Osteoblast (primary cell): ENCODE measurements at regions not wholly inside any gene's neighbourhood (a gene's known extent, or its start where the extent isn't known, plus 50 kb on each side); places are given as distances from the start of the nearest gene placed in this dataset.

ENCODE experiments used
- DNase-seq: peaks from one replicate; pipeline ENCODE4 v3.0.0; 2011; ENCODE audit warnings: low spot score, mixed read lengths; ENCODE audit not compliant: insufficient read length; ENCODE audit errors: missing footprints
- H2AFZ ChIP-seq: 2 replicates; pipeline ENCODE4 v1.6.0; 2011; ENCODE audit warnings: mild to moderate bottlenecking, low read length
- H3K27ac ChIP-seq: 2 replicates; pipeline ENCODE4 v1.5.1; 2011; ENCODE audit warnings: mild to moderate bottlenecking, low read depth, low read length, moderate library complexity
- H3K27me3 ChIP-seq: 2 replicates; pipeline ENCODE4 v1.6.0; 2012; ENCODE audit warnings: mild to moderate bottlenecking, control low read depth, inconsistent platforms, low read length, moderate library complexity; ENCODE audit not compliant: insufficient read depth
- H3K36me3 ChIP-seq: 2 replicates; pipeline ENCODE4 v1.5.1; 2011; ENCODE audit warnings: mild to moderate bottlenecking, low read length, control low read depth, moderate library complexity; ENCODE audit not compliant: insufficient read depth
- H3K4me1 ChIP-seq: 2 replicates; pipeline ENCODE4 v1.5.1; 2011; ENCODE audit warnings: mild to moderate bottlenecking, low read length, control low read depth, moderate library complexity; ENCODE audit not compliant: insufficient read depth
- H3K4me2 ChIP-seq: 2 replicates; pipeline ENCODE4 v1.6.0; 2011; ENCODE audit warnings: mild to moderate bottlenecking, low read length; ENCODE audit not compliant: insufficient read depth
- H3K4me3 ChIP-seq: fragments of 200-600 bp; sonication (generic); 3 replicates; pipeline ENCODE4 v1.5.1; 2012; ENCODE audit warnings: mild to moderate bottlenecking, low read length, inconsistent platforms; ENCODE audit not compliant: insufficient read depth
- H3K79me2 ChIP-seq: 2 replicates; pipeline ENCODE4 v1.6.0; 2012; ENCODE audit warnings: mild to moderate bottlenecking, low read length, control low read depth, inconsistent platforms; ENCODE audit not compliant: insufficient read depth
- H3K9me3 ChIP-seq: 2 replicates; pipeline ENCODE4 v1.5.1; 2011; ENCODE audit warnings: low read depth, low read length, control low read depth
- H4K20me1 ChIP-seq: 2 replicates; pipeline ENCODE4 v1.6.0; 2012; ENCODE audit warnings: mild to moderate bottlenecking, low read length, control low read depth; ENCODE audit not compliant: insufficient read depth
- TF ChIP-seq, protein P1 (sequence below): IDR thresholded peaks from 2 replicates; pipeline ENCODE4 v1.5.1; 2011; ENCODE audit warnings: mild to moderate bottlenecking, low read depth, low read length, moderate library complexity; ENCODE audit errors: extremely low read depth

GRCh38 chr10:131021969-131022368 lies 289.6 kb downstream of the TCERG1L start:
- no peak overlapping the region for H3K4me3 ChIP-seq
- H3K27me3 ChIP-seq: no peaks in the 10 kb centered on the region
- H3K27ac ChIP-seq: no peak overlapping the region
- no peak overlapping the region for H3K4me2 ChIP-seq
- no peaks in the 10 kb centered on the region for H3K79me2 ChIP-seq
- no peaks in the 10 kb centered on the region for H3K36me3 ChIP-seq
- no peaks in the 10 kb centered on the region for H3K4me1 ChIP-seq
- no peak for DNase-seq
- TF ChIP-seq, protein P1, sequence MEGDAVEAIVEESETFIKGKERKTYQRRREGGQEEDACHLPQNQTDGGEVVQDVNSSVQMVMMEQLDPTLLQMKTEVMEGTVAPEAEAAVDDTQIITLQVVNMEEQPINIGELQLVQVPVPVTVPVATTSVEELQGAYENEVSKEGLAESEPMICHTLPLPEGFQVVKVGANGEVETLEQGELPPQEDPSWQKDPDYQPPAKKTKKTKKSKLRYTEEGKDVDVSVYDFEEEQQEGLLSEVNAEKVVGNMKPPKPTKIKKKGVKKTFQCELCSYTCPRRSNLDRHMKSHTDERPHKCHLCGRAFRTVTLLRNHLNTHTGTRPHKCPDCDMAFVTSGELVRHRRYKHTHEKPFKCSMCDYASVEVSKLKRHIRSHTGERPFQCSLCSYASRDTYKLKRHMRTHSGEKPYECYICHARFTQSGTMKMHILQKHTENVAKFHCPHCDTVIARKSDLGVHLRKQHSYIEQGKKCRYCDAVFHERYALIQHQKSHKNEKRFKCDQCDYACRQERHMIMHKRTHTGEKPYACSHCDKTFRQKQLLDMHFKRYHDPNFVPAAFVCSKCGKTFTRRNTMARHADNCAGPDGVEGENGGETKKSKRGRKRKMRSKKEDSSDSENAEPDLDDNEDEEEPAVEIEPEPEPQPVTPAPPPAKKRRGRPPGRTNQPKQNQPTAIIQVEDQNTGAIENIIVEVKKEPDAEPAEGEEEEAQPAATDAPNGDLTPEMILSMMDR: no peak
- H2AFZ ChIP-seq: no peak overlapping the region
- H4K20me1 ChIP-seq: no peaks in the 10 kb centered on the region
- H3K9me3 ChIP-seq: peaks cover 4% of the 10 kb centered on the region

DNA sequence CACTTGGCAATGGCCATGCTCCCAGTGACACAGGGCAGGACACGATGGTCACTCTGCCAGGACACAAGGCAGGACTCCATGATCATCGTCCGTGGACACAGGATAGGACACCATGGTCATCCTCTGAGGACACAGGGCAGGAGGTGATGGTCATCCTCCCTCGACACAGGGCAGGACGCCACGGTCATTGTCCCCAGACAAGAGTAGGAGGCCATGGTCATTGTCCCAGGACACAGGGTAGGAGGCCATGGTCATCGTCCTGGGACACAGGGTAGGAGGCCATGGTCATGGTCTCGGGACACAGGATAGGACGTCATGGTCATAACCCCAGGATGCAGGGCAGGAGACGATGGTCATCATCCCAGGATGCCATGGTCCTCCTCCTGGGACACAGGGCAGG lies 289.2 kb downstream of the TCERG1L start:
- Histone ChIP-seq H3K79me2 (no peaks in the 10 kb centered on the region), H3K4me3 (no peak overlapping the region), H3K36me3 (no peaks in the 10 kb centered on the region), H3K4me2 (no peak overlapping the region), H3K4me1 (no peaks in the 10 kb centered on the region), H2AFZ (no peak overlapping the region), H4K20me1 (no peaks in the 10 kb centered on the region), H3K9me3 (peaks cover 4% of the 10 kb centered on the region), H3K27me3 (no peaks in the 10 kb centered on the region), H3K27ac (no peak overlapping the region)
- no peak for DNase-seq
- TF ChIP-seq, protein P1: no peak

DNA sequence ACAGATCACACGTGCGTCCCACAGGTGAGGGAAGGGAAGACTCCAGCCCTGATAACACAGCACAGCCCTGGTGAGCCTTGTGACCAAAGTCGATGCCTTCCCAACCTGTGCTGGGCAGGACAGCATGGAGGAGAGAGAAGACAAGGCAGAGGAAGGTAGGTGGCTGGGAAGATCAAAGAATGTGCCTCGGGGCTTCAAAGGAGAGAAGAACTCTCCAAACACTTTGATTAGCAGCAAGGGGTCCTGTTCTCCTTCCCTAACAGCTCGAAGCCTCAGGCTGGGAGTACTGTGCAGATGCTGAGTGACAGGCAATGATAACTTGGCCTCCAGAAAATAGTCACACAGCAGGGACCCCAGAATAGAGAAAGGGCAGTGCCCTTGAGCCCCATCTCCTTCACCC lies 288.5 kb downstream of the TCERG1L start:
- Histone ChIP-seq H3K4me3 (no peak overlapping the region), H3K79me2 (no peaks in the 10 kb centered on the region), H3K36me3 (no peaks in the 10 kb centered on the region), H2AFZ (no peak overlapping the region), H3K9me3 (peaks cover 4% of the 10 kb centered on the region), H3K4me1 (no peaks in the 10 kb centered on the region), H3K4me2 (no peak overlapping the region), H4K20me1 (no peaks in the 10 kb centered on the region), H3K27ac (no peak overlapping the region), H3K27me3 (no peaks in the 10 kb centered on the region)
- TF ChIP-seq, protein P1: no peak
- DNase-seq: no peak

DNA sequence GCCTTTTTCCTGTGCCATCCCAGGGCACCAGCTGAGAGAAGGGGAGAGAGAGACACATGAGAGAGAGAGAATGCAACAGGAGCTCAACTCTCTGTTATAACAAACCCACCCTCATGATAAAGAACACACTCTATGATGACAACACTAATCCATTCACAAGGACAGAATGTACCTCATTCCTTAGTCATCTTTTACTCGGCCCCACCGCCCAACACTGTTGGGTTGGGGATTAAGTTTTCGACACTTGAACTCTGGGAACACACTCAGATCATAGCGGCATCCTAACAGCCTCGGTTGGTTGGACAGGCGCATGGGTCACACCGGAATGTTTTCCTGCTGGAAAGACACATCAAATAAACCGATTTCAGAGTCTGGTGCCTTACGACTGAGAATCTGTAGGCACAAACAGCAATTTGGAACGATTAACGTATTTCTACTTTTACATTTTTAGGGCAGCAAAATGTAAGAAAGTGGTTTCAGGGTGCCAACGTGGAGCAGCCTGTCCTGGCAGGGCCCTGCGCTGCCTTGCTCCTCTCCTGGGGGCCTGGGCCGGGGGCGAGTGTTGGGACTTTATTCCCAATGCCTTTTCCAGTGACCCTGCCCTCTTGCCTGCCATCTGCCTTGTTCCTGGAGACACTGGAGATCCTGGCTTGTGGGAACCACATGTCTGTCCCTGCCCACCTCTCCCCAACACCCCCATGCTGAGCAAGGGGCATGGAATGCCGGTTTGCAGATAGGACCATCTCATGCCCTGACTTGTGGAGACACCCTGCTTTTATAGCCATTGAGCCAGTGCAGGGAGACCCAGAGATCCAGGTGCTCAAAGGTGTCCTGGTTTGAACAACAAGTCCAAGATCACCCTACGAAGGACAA lies 287.0 kb downstream of the TCERG1L start:
- Histone ChIP-seq H3K4me3 (no peak overlapping the region), H3K4me2 (no peak overlapping the region), H3K79me2 (no peaks in the 10 kb centered on the region), H3K27ac (no peak overlapping the region), H4K20me1 (no peaks in the 10 kb centered on the region), H3K9me3 (peaks cover 2% of the 10 kb centered on the region), H3K4me1 (no peaks in the 10 kb centered on the region), H3K27me3 (no peaks in the 10 kb centered on the region), H2AFZ (no peak overlapping the region), H3K36me3 (no peaks in the 10 kb centered on the region)
- no peak for DNase-seq
- TF ChIP-seq, protein P1: no peak
